DOHH2 (cell line): ENCODE measurements at regions not wholly inside any gene's neighbourhood (a gene's known extent, or its start where the extent isn't known, plus 50 kb on each side); places are given as distances from the start of the nearest gene placed in this dataset.

Source experiments
- H3F3A ChIP-seq: fragments of 200-600 bp; sonication (generic), shearing (Covaris generic); 2 replicates; pipeline ENCODE4 v1.6.0; 2016; ENCODE audit warnings: antibody characterized with exemption, mild to moderate bottlenecking; ENCODE audit not compliant: control insufficient read depth, insufficient read depth
- H3K27ac ChIP-seq: fragments of 200-600 bp; sonication (generic); 2 replicates; pipeline ENCODE4 v1.5.1; 2014; ENCODE audit warnings: low read depth, mild to moderate bottlenecking, low read length, moderate library complexity
- H3K27me3 ChIP-seq: fragments of 200-600 bp; sonication (generic); 2 replicates; pipeline ENCODE4 v1.6.1; 2014; ENCODE audit warnings: mild to moderate bottlenecking, low read length, mixed read lengths; ENCODE audit not compliant: control insufficient read depth
- H3K36me3 ChIP-seq: fragments of 200-600 bp; sonication (generic); 2 replicates; pipeline ENCODE4 v1.6.1; 2014; ENCODE audit warnings: mild to moderate bottlenecking, low read length, moderate library complexity, mixed read lengths; ENCODE audit not compliant: control insufficient read depth
- H3K4me1 ChIP-seq: fragments of 200-600 bp; sonication (generic); 2 replicates; pipeline ENCODE4 v1.6.1; 2014; ENCODE audit warnings: mild to moderate bottlenecking, low read length, mixed read lengths; ENCODE audit not compliant: control insufficient read depth
- H3K4me2 ChIP-seq: fragments of 200-600 bp; sonication (generic); 2 replicates; pipeline ENCODE4 v1.6.0; 2014; ENCODE audit warnings: mild to moderate bottlenecking, low read length, moderate library complexity
- H3K4me3 ChIP-seq: fragments of 200-600 bp; sonication (generic); 2 replicates; pipeline ENCODE4 v1.5.1; 2014; ENCODE audit warnings: mild to moderate bottlenecking, low read length, mixed read lengths
- H3K79me2 ChIP-seq: fragments of 200-600 bp; sonication (generic); 2 replicates; pipeline ENCODE4 v1.6.1; 2014; ENCODE audit warnings: mild to moderate bottlenecking, low read length, mixed read lengths; ENCODE audit not compliant: control insufficient read depth
- H3K9me2 ChIP-seq: fragments of 200-600 bp; sonication (generic); replicated peaks from 2 replicates; pipeline ENCODE4 v1.6.1; 2014; ENCODE audit warnings: mild to moderate bottlenecking, low read length, mixed read lengths; ENCODE audit not compliant: control insufficient read depth
- H3K9me3 ChIP-seq: fragments of 200-600 bp; sonication (generic); 2 replicates; pipeline ENCODE4 v1.6.1; 2014; ENCODE audit warnings: antibody characterized with exemption, low read length, mixed read lengths; ENCODE audit not compliant: control insufficient read depth, insufficient read depth
- H4K20me1 ChIP-seq: fragments of 200-600 bp; sonication (generic); 2 replicates; pipeline ENCODE4 v1.6.0; 2014; ENCODE audit warnings: low read depth, mild to moderate bottlenecking, antibody characterized with exemption, low read length, moderate library complexity; ENCODE audit not compliant: control insufficient read depth, insufficient read depth
- CTCF ChIP-seq: fragments of 200-600 bp; sonication (generic); IDR thresholded peaks from one replicate; pipeline ENCODE4 v1.5.1; 2014; ENCODE audit warnings: antibody characterized with exemption, mild to moderate bottlenecking, low read depth, low read length; ENCODE audit not compliant: poor library complexity, severe bottlenecking
- EZH2phosphoT487 ChIP-seq: fragments of 200-600 bp; sonication (generic); IDR thresholded peaks from 2 replicates; pipeline ENCODE4 v1.6.1; 2017; ENCODE audit warnings: borderline replicate concordance, mild to moderate bottlenecking, antibody characterized with exemption, low read length, moderate library complexity, mixed read lengths

GRCh38 chrX:99091459-99091858, 1318.6 kb downstream of the PCDH19 start:
- no peaks in the 10 kb centered on the region for H3K9me2 ChIP-seq
- H3K27ac ChIP-seq, result no peak overlapping the region
- H3K4me2 ChIP-seq, result no peak overlapping the region
- no peaks in the 10 kb centered on the region for H3K79me2 ChIP-seq
- H3F3A ChIP-seq, result no peaks in the 10 kb centered on the region
- no peaks in the 10 kb centered on the region for H3K9me3 ChIP-seq
- H3K27me3 ChIP-seq, result no peaks in the 10 kb centered on the region
- TF ChIP-seq CTCF, result no peak
- TF ChIP-seq EZH2phosphoT487, result no peak
- H4K20me1 ChIP-seq, result no peaks in the 10 kb centered on the region
- no peak overlapping the region for H3K4me3 ChIP-seq
- H3K4me1 ChIP-seq, result no peaks in the 10 kb centered on the region
- H3K36me3 ChIP-seq, result no peaks in the 10 kb centered on the region

- TF ChIP-seq CTCF (no peak), EZH2phosphoT487 (no peak)
Observed at GRCh38 chrX:99078301-99078700, 1331.8 kb downstream of the PCDH19 start.

GRCh38 chrX:99077099-99077498, 1333.0 kb downstream of the PCDH19 start:
- Histone ChIP-seq H3K27me3 (no peaks in the 10 kb centered on the region), H3F3A (no peaks in the 10 kb centered on the region), H3K9me2 (no peaks in the 10 kb centered on the region), H3K4me2 (no peak overlapping the region), H3K9me3 (no peaks in the 10 kb centered on the region), H3K27ac (no peak overlapping the region), H3K4me1 (no peaks in the 10 kb centered on the region), H4K20me1 (no peaks in the 10 kb centered on the region), H3K4me3 (no peak overlapping the region), H3K36me3 (no peaks in the 10 kb centered on the region), H3K79me2 (no peaks in the 10 kb centered on the region)
- TF ChIP-seq EZH2phosphoT487, result no peak
- no peak for TF ChIP-seq CTCF

More at GRCh38 chrX:99078301-99078700, 1331.8 kb downstream of the PCDH19 start:
- Histone ChIP-seq H4K20me1 (no peaks in the 10 kb centered on the region), H3K9me3 (no peaks in the 10 kb centered on the region), H3K4me1 (no peaks in the 10 kb centered on the region), H3F3A (no peaks in the 10 kb centered on the region), H3K4me2 (no peak overlapping the region), H3K4me3 (no peak overlapping the region), H3K9me2 (no peaks in the 10 kb centered on the region), H3K27ac (no peak overlapping the region), H3K36me3 (no peaks in the 10 kb centered on the region), H3K27me3 (no peaks in the 10 kb centered on the region), H3K79me2 (no peaks in the 10 kb centered on the region)

- Histone ChIP-seq H4K20me1 (no peaks in the 10 kb centered on the region), H3K9me2 (no peaks in the 10 kb centered on the region), H3K27ac (no peak overlapping the region), H3K4me2 (no peak overlapping the region), H3K27me3 (no peaks in the 10 kb centered on the region), H3K9me3 (no peaks in the 10 kb centered on the region), H3K4me1 (no peaks in the 10 kb centered on the region), H3K79me2 (no peaks in the 10 kb centered on the region), H3F3A (no peaks in the 10 kb centered on the region), H3K4me3 (no peak overlapping the region), H3K36me3 (no peaks in the 10 kb centered on the region)
- TF ChIP-seq CTCF, result no peak
- no peak for TF ChIP-seq EZH2phosphoT487
Observed at GRCh38 chrX:99073551-99073950, 1336.5 kb downstream of the PCDH19 start.
